ENCODE measurements at regions not wholly inside any gene's neighbourhood (a gene's known extent, or its start where the extent isn't known, plus 50 kb on each side); places are given as distances from the start of the nearest gene placed in this dataset.

DNA sequence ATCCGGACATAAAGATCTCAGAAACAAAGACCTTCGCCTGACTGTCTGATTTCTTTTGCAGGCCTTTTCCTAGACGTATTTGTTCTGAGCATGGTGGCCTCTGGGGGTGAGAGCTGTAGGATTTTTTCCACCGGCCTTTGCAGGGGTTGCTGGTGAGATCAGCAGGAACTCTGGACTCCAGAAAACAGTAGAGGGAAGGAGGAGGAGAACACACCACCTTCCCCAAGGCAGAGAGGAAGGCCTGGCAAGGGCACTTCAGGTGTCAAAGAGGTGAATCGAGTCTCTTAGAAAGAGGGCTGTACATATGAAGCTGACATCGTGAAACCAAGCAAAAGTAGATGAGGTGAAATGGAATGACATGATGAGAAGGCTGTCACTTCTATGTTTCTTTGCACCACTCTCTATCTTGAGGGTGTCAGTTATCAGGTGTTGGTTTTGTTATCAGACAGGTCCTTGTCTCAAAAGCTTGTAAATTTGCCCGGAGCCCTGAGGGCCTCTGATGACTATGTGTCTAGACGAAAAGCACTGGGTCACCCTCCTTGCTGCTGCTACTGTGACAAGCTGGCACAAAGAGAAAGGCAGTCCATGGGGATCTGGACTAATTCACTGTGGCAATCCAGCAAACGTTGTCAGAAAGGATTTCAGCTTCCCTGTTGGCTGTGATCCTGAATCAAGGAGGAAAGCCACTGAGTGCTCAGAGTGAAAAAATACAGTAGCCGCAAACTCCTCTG lies 91.3 kb upstream of the MAP3K7 start:
- H2BK20ac ChIP-seq (ENCODE audit: low read depth, low read length, poor library complexity, severe bottlenecking), result no peak overlapping the region
- TF ChIP-seq, protein P1, sequence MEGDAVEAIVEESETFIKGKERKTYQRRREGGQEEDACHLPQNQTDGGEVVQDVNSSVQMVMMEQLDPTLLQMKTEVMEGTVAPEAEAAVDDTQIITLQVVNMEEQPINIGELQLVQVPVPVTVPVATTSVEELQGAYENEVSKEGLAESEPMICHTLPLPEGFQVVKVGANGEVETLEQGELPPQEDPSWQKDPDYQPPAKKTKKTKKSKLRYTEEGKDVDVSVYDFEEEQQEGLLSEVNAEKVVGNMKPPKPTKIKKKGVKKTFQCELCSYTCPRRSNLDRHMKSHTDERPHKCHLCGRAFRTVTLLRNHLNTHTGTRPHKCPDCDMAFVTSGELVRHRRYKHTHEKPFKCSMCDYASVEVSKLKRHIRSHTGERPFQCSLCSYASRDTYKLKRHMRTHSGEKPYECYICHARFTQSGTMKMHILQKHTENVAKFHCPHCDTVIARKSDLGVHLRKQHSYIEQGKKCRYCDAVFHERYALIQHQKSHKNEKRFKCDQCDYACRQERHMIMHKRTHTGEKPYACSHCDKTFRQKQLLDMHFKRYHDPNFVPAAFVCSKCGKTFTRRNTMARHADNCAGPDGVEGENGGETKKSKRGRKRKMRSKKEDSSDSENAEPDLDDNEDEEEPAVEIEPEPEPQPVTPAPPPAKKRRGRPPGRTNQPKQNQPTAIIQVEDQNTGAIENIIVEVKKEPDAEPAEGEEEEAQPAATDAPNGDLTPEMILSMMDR (conservative IDR thresholded peaks at IDR 0.05), result no peak
- H3K23ac ChIP-seq (ENCODE audit: insufficient read length, low read depth, low read length), result no peak overlapping the region
- no peak overlapping the region for H3K56ac ChIP-seq (ENCODE audit: insufficient read length, low read depth, low read length)
- H2BK120ac ChIP-seq (ENCODE audit: low read depth, low read length, poor library complexity, severe bottlenecking), result no peak overlapping the region
- no peak overlapping the region for H3K27ac ChIP-seq (ENCODE audit: insufficient read length, low read depth, low read length)
- Mint-ChIP-seq H3K36me3 (ENCODE audit: insufficient read depth in 1 of 3, low read depth in 3 of 3) (no peaks in the 10 kb centered on the region), H3K27ac (peak overlapping the region in 2 of 3 experiments; percentile 53 to 84; a peak in 3 of 7 replicates), H3K4me3 (no peak overlapping the region), H3K9me3 (no peaks in the 10 kb centered on the region), H3K4me1 (peaks cover 46 to 51% of the 10 kb centered on the region in 2 experiments), H3K27me3 (ENCODE audit: low read depth) (no peaks in the 10 kb centered on the region; the same call in 1 of the 2 replicates)
- no peaks in the 10 kb centered on the region for H3K27me3 ChIP-seq (ENCODE audit: insufficient read depth, low read length)
- no peak overlapping the region for H3K14ac ChIP-seq (ENCODE audit: insufficient read depth, low read length)
- H3K9me3 ChIP-seq (ENCODE audit: control insufficient read depth, low read depth, low read length), result no peaks in the 10 kb centered on the region
- no peak overlapping the region for H3K4me2 ChIP-seq (ENCODE audit: insufficient read depth, insufficient read length, low read length)
- no peak overlapping the region for H3T11ph ChIP-seq (ENCODE audit: low read length)
- H3K23me2 ChIP-seq (ENCODE audit: insufficient read length, low read depth, low read length, poor library complexity, severe bottlenecking), result no peaks in the 10 kb centered on the region
- H4K8ac ChIP-seq (replicated peaks; ENCODE audit: insufficient read length, low read depth, low read length), result no peak overlapping the region
- no peak overlapping the region for H2AK5ac ChIP-seq (ENCODE audit: insufficient read length, low read length)
- H2AFZ ChIP-seq (ENCODE audit: low read length), result no peak overlapping the region
- H3K18ac ChIP-seq (ENCODE audit: insufficient read length, low read depth, low read length), result no peak overlapping the region
- no peak overlapping the region for H2BK12ac ChIP-seq (ENCODE audit: insufficient read length, low read depth, low read length)
- H4K20me1 ChIP-seq (ENCODE audit: control insufficient read depth, insufficient read depth, insufficient read length), result no peaks in the 10 kb centered on the region
- H3K79me1 ChIP-seq (ENCODE audit: insufficient read depth, low read depth, low read length, poor library complexity, severe bottlenecking), result no peaks in the 10 kb centered on the region
- no peak overlapping the region for H4K91ac ChIP-seq (ENCODE audit: insufficient read length, low read depth, low read length)
- no peak overlapping the region for H2BK5ac ChIP-seq (ENCODE audit: insufficient read length, low read length)
- H3K9ac ChIP-seq (ENCODE audit: extremely low read depth, insufficient read length, low read length), result no peak overlapping the region
- no CpG with 5 or more reads among the region's 10 CpGs for WGBS (ENCODE audit: extremely low coverage, insufficient read length, low lambda C conversion rate)
- no peak overlapping the region for H2BK15ac ChIP-seq (ENCODE audit: low read depth, low read length)
- no peaks in the 10 kb centered on the region for H3K79me2 ChIP-seq (ENCODE audit: insufficient read depth, low read length)
- H4K5ac ChIP-seq (ENCODE audit: insufficient read length, low read depth, low read length), result no peak overlapping the region
- DNase-seq, result no peak
- peaks cover 6% of the 10 kb centered on the region for H3K4me1 ChIP-seq (ENCODE audit: insufficient read depth, low read length)
- H3K4ac ChIP-seq (ENCODE audit: low read depth, low read length), result no peak overlapping the region

Measured in H9 (cell line).